ENCODE measurements at regions not wholly inside any gene's neighbourhood (a gene's known extent, or its start where the extent isn't known, plus 50 kb on each side); places are given as distances from the start of the nearest gene placed in this dataset.

- no peak for DNase-seq (ENCODE audit: low read depth)
- TF ChIP-seq, protein P1, sequence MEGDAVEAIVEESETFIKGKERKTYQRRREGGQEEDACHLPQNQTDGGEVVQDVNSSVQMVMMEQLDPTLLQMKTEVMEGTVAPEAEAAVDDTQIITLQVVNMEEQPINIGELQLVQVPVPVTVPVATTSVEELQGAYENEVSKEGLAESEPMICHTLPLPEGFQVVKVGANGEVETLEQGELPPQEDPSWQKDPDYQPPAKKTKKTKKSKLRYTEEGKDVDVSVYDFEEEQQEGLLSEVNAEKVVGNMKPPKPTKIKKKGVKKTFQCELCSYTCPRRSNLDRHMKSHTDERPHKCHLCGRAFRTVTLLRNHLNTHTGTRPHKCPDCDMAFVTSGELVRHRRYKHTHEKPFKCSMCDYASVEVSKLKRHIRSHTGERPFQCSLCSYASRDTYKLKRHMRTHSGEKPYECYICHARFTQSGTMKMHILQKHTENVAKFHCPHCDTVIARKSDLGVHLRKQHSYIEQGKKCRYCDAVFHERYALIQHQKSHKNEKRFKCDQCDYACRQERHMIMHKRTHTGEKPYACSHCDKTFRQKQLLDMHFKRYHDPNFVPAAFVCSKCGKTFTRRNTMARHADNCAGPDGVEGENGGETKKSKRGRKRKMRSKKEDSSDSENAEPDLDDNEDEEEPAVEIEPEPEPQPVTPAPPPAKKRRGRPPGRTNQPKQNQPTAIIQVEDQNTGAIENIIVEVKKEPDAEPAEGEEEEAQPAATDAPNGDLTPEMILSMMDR (IDR thresholded peaks at IDR 0.05; ENCODE audit: insufficient read depth, low read length) = no peak
- H3K4me3 ChIP-seq (ENCODE audit: low read depth, low read length) = no peak overlapping the region
These were observed 688.9 kb downstream of the KCNA4 start for GRCh38 chr11:29327891-29328290.

- TF ChIP-seq, protein P1 (IDR thresholded peaks at IDR 0.05; ENCODE audit: insufficient read depth, low read length) = no peak
- no peak overlapping the region for H3K4me3 ChIP-seq (ENCODE audit: low read depth, low read length)
These were observed 690.1 kb downstream of the KCNA4 start for GRCh38 chr11:29326757-29327156.

GRCh38 chr11:29324328-29324727, 692.5 kb downstream of the KCNA4 start:
- peak; percentile 57 for DNase-seq (ENCODE audit: low read depth)
- no peak overlapping the region for H3K4me3 ChIP-seq (ENCODE audit: low read depth, low read length)
- TF ChIP-seq, protein P1 (IDR thresholded peaks at IDR 0.05; ENCODE audit: insufficient read depth, low read length) = no peak

More at GRCh38 chr11:29326757-29327156, 690.1 kb downstream of the KCNA4 start:
- no peak for DNase-seq (ENCODE audit: low read depth)

DNA sequence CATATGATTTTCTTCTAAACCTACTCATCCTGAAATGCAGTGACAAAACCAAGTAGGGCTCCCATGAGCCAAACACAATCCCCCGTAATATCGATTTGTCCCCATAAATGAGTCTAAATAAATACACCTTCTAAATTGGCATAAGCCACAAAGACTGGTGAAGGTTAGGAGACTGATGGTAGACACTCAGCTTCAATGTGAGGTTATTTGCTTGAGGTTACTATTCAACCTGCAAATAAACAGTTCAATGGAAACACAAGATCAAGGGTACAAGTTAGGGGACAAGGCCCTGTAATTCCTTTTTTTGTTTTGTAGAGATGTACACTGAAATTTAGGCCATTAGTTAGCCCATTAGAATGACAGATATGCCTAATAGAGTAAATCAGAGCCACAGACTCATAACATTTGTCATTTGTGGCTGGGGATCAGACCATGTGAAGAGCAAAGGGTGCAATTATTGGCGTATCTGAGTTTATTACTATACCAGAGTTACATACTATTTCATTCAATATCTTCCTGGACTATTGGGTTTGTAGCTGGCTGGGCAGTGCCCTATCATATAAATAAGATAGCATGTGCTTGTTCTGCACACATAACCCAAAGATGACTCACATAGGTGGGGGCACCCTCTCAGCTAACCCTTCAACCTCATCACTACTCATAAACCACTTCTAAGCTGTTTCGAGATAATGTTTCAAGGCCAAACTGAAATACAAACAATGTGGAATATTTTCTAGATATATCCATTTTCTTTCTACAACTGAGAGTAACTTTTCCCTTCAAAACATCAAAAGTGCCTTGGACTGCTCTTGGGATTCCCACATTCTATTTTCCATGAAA, 695.3 kb downstream of the KCNA4 start:
- no peak overlapping the region for H3K4me3 ChIP-seq (ENCODE audit: low read depth, low read length)
- TF ChIP-seq, protein P1 (IDR thresholded peaks at IDR 0.05; ENCODE audit: insufficient read depth, low read length) = no peak
- DNase-seq (ENCODE audit: low read depth) = peak; percentile 86

DNA sequence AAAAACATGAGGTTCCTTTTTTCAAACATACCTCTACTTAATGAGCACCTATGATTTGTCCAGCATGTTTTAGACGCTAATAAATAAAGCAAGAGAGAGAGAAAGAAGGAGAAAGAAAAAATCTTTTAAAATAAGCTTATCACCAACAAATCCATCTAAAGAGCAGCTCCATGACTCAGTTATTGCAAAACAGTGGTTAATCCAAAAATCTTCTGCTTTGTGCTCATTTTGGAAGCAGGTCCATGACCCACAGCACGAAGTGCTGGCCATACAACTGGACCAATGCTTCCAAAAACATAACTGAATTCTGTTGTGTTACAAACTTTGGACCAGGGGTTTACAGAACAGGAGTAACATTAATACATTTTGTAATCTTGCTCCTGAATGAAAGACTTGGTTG, 696.6 kb downstream of the KCNA4 start:
- H3K4me3 ChIP-seq (ENCODE audit: low read depth, low read length) = no peak overlapping the region
- DNase-seq (ENCODE audit: low read depth) = peak; percentile 67
- TF ChIP-seq, protein P1 (IDR thresholded peaks at IDR 0.05; ENCODE audit: insufficient read depth, low read length) = no peak

- TF ChIP-seq, protein P1 (IDR thresholded peaks at IDR 0.05; ENCODE audit: insufficient read depth, low read length) = no peak
- peak; percentile 77 for DNase-seq (ENCODE audit: low read depth)
- H3K4me3 ChIP-seq (ENCODE audit: low read depth, low read length) = no peak overlapping the region
These were observed 697.6 kb downstream of the KCNA4 start for GRCh38 chr11:29319210-29319609.
